ENCODE measurements at regions not wholly inside any gene's neighbourhood (a gene's known extent, or its start where the extent isn't known, plus 50 kb on each side); places are given as distances from the start of the nearest gene placed in this dataset.

GRCh38 chr9:73597771-73598170 lies 446.1 kb downstream of the ANXA1 start:
- no peaks in the 10 kb centered on the region for H4K20me1 ChIP-seq (replicated peaks; ENCODE audit: insufficient read depth)
- Mint-ChIP-seq H3K27ac (no peak overlapping the region), H3K4me1 (peaks cover 19% of the 10 kb centered on the region), H3K27me3 (ENCODE audit: insufficient read depth, low read depth, poor library complexity) (peaks cover 1% of the 10 kb centered on the region), H3K4me3 (no peak overlapping the region), H3K9me3 (no peaks in the 10 kb centered on the region), H3K36me3 (ENCODE audit: low read depth) (no peaks in the 10 kb centered on the region)
- no peaks in the 10 kb centered on the region for H3K27me3 ChIP-seq (ENCODE audit: insufficient read depth)
- peaks cover 13% of the 10 kb centered on the region for H3K4me1 ChIP-seq (ENCODE audit: insufficient read depth)
- no peak overlapping the region for H3K4me2 ChIP-seq
- H3K27ac ChIP-seq (ENCODE audit: low read depth): no peak overlapping the region
- H3K9me2 ChIP-seq (ENCODE audit: insufficient read depth): no peaks in the 10 kb centered on the region
- H3F3A ChIP-seq (replicated peaks; ENCODE audit: low read depth): no peaks in the 10 kb centered on the region
- no peak overlapping the region for H3K4me3 ChIP-seq
- ATAC-seq (no peak), DNase-seq (ENCODE audit: low spot score) (no peak)
- H3K79me2 ChIP-seq (replicated peaks; ENCODE audit: insufficient read depth): no peaks in the 10 kb centered on the region
- no peak overlapping the region for H2AFZ ChIP-seq
- H3K36me3 ChIP-seq (ENCODE audit: insufficient read depth): no peaks in the 10 kb centered on the region
- TF ChIP-seq NANOG (IDR thresholded peaks at IDR 0.05; ENCODE audit: borderline replicate concordance) (no peak), ZNF462 (CRISPR knock-in tag; IDR thresholded peaks at IDR 0.05) (no peak), STAT1 (IDR thresholded peaks at IDR 0.05; ENCODE audit: unreplicated experiment) (no peak), POLR2AphosphoS5 (IDR thresholded peaks at IDR 0.05; ENCODE audit: low read depth) (no peak), JUNB (IDR thresholded peaks at IDR 0.05; ENCODE audit: unreplicated experiment) (no peak), ZNF331 (CRISPR knock-in tag; IDR thresholded peaks at IDR 0.05; ENCODE audit: low read depth) (no peak), EZH2 (IDR thresholded peaks at IDR 0.05; ENCODE audit: low read depth, unreplicated experiment) (no peak), CREB1 (CRISPR knock-in tag; IDR thresholded peaks at IDR 0.05; ENCODE audit: low read depth) (no peak), EZH2phosphoT487 (IDR thresholded peaks at IDR 0.05; ENCODE audit: unreplicated experiment) (no peak), ZNF114 (CRISPR knock-in tag; IDR thresholded peaks at IDR 0.05) (no peak)
- TF ChIP-seq, protein P1, sequence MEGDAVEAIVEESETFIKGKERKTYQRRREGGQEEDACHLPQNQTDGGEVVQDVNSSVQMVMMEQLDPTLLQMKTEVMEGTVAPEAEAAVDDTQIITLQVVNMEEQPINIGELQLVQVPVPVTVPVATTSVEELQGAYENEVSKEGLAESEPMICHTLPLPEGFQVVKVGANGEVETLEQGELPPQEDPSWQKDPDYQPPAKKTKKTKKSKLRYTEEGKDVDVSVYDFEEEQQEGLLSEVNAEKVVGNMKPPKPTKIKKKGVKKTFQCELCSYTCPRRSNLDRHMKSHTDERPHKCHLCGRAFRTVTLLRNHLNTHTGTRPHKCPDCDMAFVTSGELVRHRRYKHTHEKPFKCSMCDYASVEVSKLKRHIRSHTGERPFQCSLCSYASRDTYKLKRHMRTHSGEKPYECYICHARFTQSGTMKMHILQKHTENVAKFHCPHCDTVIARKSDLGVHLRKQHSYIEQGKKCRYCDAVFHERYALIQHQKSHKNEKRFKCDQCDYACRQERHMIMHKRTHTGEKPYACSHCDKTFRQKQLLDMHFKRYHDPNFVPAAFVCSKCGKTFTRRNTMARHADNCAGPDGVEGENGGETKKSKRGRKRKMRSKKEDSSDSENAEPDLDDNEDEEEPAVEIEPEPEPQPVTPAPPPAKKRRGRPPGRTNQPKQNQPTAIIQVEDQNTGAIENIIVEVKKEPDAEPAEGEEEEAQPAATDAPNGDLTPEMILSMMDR (conservative IDR thresholded peaks at IDR 0.05; ENCODE audit: low read depth in 2 of 2): no peak
- TF ChIP-seq, protein P2, sequence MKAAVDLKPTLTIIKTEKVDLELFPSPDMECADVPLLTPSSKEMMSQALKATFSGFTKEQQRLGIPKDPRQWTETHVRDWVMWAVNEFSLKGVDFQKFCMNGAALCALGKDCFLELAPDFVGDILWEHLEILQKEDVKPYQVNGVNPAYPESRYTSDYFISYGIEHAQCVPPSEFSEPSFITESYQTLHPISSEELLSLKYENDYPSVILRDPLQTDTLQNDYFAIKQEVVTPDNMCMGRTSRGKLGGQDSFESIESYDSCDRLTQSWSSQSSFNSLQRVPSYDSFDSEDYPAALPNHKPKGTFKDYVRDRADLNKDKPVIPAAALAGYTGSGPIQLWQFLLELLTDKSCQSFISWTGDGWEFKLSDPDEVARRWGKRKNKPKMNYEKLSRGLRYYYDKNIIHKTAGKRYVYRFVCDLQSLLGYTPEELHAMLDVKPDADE (IDR thresholded peaks at IDR 0.05): no peak
- TF ChIP-seq, protein P3, sequence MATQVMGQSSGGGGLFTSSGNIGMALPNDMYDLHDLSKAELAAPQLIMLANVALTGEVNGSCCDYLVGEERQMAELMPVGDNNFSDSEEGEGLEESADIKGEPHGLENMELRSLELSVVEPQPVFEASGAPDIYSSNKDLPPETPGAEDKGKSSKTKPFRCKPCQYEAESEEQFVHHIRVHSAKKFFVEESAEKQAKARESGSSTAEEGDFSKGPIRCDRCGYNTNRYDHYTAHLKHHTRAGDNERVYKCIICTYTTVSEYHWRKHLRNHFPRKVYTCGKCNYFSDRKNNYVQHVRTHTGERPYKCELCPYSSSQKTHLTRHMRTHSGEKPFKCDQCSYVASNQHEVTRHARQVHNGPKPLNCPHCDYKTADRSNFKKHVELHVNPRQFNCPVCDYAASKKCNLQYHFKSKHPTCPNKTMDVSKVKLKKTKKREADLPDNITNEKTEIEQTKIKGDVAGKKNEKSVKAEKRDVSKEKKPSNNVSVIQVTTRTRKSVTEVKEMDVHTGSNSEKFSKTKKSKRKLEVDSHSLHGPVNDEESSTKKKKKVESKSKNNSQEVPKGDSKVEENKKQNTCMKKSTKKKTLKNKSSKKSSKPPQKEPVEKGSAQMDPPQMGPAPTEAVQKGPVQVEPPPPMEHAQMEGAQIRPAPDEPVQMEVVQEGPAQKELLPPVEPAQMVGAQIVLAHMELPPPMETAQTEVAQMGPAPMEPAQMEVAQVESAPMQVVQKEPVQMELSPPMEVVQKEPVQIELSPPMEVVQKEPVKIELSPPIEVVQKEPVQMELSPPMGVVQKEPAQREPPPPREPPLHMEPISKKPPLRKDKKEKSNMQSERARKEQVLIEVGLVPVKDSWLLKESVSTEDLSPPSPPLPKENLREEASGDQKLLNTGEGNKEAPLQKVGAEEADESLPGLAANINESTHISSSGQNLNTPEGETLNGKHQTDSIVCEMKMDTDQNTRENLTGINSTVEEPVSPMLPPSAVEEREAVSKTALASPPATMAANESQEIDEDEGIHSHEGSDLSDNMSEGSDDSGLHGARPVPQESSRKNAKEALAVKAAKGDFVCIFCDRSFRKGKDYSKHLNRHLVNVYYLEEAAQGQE (IDR thresholded peaks at IDR 0.05; ENCODE audit: unreplicated experiment): no peak
